KBM-7 (cell line): ENCODE measurements at regions not wholly inside any gene's neighbourhood (a gene's known extent, or its start where the extent isn't known, plus 50 kb on each side); places are given as distances from the start of the nearest gene placed in this dataset.

Source experiments
- DNase-seq: peaks from one replicate; pipeline ENCODE4 v3.0.0-alpha.2; 2015
- in situ Hi-C: fragments of 300-500 bp; cut with MboI; formaldehyde crosslinking; loops from 2 replicates; pipeline ENCODE4 v1.14.3; 2020; ENCODE audit warnings: low sequenced_read_pairs, low pct_unique_long_range_greater_than_20kb, mixed read lengths

DNA sequence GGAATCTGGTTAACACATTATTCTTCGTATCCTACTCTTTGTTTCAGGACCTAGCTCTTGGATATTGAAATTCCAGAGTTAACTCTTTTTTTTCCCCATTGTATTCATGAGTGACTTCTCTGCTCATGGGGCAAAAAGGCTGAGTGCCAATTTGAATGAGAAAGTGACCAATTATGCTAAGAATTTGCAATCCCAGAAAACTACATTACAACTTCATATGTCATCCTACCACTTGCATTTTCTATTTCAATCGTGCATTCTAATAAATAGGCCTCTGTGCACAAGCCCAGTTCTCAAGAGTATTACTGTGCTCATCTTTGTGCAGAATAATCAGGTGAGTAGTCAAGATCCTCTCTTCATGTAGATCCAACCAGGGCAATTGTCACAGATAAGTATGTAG is 537.8 kb downstream of the OTOL1 start:
- in situ Hi-C loops, result no loop called here

DNA sequence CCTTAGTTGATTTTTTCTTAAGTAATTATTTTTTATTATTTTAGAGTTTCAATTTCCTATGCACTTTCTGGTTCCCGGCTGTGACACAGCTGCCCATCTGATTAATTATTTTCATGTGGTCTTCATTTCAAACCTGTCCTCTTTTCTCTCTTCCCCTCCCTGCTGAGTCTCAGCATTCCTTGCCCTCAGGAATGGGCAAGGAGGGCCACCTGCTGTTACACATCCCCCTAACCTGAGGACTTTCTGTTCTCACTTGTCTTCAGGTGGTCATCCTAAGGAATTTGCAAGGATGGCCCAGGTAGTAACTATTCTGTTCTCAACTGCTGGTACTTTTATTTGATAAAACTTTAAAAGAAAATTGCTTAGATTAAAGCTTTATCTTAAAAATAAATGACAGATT is 545.0 kb downstream of the OTOL1 start:
- in situ Hi-C loops, result no loop called here
- DNase-seq, result no peak

More for the DNA sequence above, 537.8 kb downstream of the OTOL1 start:
- DNase-seq, result no peak

DNA sequence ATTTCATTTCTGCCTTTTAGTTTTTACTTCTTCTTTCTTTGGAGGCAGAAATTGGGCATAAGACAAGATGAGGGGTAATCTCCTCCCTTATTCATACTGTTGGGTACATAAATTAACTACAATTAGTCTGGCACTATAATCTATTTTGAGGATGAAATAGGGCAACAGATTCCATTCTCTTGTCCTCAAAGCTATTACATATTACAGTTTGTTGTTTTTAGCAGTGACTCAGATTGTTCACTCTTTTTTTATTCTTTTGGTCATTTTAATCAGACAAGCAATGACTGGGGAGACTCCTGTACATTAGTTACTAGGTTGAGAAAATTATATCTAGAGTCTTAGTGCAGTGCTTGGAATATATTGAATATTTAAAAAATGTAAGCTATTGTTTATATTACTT is 556.0 kb downstream of the OTOL1 start:
- DNase-seq, result no peak
- in situ Hi-C loops, result no loop called here

DNA sequence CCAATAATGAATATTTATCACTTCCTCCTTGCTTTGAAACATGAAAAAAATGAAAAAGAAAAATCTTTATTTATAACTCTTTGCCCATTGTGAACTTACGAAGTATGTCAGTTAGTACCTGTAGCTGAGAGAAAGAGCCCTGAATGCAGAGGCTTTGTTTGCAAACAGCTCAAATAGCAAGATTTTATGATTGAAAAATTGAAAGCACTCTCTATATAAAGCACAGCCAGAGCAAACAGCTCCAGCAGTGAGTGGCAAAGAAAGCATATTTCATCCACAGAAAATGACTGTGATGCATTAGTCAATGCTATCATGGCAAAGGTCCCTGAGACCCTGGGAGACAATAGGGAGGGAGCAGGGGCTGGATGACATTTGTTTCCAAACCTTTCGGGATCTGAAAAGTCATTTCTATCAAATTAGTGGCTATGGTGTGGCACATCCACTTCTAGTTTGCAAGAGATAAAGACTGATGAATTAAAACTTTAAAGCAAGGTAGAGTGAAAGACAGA is 576.1 kb downstream of the OTOL1 start:
- in situ Hi-C loops, result no loop called here
- no peak for DNase-seq

GRCh38 chr3:162073422-162073975 is 576.9 kb downstream of the OTOL1 start:
- no peak for DNase-seq
- in situ Hi-C loops, result no loop called here

DNA sequence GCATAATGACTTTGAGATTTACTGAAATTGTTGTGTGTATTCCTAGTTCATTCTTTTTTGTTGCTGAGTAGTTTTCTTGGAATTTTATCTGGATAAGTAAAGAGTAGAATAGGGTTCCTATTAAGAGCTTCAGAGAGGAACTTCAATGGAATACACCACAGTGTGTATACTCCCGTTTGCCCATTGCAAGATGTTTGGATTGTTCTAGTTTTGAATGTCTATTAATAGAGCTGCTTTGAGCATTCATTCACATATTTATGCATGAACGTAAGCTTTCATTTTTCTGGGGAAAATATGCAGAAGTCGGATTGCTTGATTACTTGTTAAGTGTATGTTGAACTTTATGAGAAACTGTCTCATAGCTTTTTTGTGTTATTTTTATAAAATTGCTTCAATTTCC is 580.5 kb downstream of the OTOL1 start:
- in situ Hi-C loops, result no loop called here
- no peak for DNase-seq

DNA sequence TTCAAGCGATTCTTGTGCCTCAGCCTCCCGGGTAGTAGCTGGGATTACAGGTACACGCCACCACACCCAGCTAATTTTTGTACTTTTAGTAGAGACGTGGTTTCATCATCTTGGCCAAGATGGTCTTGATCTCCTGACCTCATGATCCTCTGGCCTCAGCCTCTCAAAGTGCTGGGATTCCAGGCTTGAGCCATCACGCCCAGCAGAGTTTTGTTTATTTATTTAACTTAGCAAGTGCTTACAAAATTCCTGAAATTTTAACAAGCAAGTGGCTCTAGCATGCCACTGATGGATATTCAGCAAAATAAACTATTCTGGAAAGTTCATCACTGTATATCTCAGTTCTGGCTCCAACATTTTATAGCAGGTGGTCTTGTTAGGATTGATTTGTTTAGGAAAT is 585.9 kb downstream of the OTOL1 start:
- DNase-seq, result no peak
- in situ Hi-C loops, result no loop called here

DNA sequence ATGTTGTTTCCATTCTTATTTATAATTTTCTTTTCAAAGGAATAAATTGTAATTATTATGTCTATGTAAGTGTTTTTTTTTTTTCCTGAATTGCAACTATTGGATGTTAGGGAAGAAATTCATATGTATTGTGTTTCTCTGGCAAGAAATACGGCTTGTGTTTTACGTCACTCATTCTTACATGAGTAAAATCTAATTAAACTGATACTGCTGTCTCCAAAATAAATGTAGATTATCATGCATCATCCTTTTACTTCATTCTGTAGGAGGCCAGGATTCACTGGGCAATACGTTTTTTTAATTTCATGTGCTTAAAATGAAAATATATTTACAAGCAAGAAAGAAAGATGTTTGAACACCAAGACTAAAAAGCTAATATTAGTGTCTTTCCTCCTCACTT is 590.8 kb downstream of the OTOL1 start:
- no peak for DNase-seq
- in situ Hi-C loops, result no loop called here

DNA sequence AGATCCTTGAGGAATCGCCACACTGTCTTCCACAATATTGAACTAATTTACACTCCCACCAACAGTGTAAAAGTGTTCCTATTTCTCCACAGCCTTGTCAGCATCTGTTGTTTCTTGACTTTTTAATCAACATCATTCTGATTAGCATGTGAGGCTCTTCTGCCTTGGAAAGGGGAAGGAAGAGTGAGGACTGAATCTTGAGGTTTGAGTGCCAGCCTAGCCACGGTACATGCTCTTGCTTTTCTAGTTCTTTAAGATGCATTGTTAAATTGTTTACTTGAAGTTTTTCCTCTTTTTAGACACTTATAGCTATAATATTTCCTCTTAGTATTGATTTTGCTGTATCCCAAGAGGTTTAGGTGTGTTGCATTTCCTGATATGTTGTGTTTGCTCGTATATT is 596.1 kb downstream of the OTOL1 start:
- in situ Hi-C loops, result no loop called here
- DNase-seq, result peak; percentile 71

DNA sequence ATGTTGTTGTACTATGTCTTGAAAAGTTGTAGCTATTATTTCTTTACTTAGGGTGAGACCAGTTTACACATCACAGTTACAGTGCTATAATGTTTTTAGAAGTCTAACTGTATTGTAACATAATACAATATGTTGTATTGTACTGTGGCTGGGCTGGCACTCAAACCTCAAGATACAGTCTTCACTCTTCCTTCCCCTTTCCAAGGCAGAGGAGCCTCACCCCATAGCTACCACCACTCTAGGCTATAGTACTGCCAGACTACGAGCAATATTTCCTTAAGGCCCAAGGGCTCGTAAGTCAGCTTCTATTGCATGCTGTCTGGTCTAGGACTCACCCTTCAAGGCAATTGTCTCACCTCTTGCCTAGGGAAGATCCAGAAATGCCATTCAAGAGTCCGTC is 597.7 kb downstream of the OTOL1 start:
- peak; percentile 69 for DNase-seq
- in situ Hi-C loops, result no loop called here

DNA sequence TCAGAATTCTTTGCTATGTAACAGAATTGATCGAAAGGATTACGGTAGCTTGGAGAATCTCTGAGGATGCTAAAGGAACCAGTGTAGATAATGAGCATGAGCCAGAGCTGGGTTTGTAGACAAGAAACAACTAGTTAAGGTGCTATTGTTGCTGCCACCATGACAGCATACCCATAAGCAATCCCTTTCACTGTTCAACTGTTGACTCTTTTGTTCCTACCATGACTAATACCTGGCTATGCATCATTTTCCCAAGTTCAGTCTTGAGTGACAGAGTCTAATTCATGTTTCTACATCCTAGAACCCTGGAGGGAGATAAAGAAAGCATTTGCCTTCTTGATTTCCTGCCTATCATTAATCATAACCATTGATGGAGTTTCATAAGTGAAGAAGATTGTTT is 600.3 kb downstream of the OTOL1 start:
- no peak for DNase-seq
- in situ Hi-C loops, result no loop called here

DNA sequence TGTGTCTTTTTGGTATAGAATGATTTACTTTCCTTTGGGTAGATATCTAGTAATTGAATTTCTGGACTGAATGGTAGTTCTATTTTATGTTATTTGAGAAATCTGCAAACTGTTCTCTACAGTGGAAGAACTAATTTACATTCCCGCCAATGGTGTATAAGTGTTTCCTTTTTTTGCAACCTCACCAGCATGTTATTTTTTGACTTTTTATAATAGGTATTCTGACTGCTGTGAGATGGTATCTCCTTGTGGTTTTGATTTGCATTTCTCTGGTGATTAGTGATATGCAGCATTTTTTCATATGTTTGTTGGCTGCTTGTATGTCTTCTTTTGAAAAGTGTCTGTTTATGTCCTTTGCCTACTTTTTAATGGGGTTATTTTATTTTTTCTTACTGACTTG is 607.2 kb downstream of the OTOL1 start:
- peak; percentile 62 for DNase-seq
- in situ Hi-C loops, result no loop called here

DNA sequence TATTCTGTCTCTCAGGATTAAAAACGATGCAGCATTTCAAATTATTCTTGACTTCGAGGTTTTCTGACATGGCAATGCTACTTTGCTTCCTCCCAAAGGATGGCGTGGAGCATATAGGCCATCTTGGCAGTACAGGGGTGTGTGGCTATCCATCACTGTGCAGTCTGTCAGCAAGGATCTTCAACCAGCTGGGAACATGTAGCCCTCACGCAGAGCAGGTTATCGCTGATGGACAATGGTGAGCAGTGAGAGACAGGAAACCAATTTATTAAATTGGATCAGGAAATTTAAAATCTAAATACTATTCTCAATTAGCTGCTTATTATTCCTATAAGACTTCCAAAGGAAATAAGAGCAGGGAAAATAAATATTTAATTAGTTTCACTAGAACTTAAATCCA is 615.3 kb downstream of the OTOL1 start:
- no peak for DNase-seq
- in situ Hi-C loops, result no loop called here

DNA sequence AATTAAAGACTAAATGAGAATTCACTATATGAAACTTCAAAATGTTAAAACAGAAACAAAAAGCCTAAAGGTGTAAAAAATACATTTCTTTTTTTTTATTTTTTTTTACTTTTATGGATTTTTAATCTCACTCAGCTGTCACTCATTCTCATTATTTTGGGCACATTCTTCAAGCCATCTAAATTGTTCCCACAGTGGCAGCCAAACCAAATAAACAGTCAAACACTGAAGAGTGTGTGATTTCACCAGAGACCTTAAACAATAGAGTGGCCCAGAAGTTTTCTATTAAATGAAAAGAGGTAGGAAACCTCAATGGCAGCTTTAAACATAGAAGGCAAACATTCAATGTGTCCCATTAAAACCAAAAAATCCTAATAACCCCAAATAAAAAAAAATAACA is 616.1 kb downstream of the OTOL1 start:
- DNase-seq, result no peak
- in situ Hi-C loops, result no loop called here

DNA sequence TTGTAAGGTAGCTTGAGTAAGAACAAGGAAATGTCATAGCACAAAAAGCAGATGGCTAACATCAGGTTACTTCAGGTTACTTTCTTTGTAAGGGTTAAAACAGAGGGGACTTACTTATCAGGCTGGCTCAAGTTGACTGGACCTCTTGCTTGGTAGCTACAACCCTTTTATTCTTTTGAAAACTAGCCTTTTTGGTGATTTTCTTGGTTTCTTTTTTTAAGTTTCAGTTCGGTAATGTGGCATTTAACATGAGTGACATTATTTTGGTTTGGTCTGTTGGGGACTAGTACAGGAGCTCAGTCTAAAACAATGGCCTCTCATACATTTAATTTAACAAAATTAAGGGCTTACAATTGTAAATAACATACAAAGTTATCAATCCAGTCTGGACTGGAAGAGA is 621.4 kb downstream of the OTOL1 start:
- DNase-seq, result no peak
- in situ Hi-C loops, result no loop called here

GRCh38 chr3:162119651-162120050 is 623.0 kb downstream of the OTOL1 start:
- in situ Hi-C loops, result no loop called here
- DNase-seq, result no peak

DNA sequence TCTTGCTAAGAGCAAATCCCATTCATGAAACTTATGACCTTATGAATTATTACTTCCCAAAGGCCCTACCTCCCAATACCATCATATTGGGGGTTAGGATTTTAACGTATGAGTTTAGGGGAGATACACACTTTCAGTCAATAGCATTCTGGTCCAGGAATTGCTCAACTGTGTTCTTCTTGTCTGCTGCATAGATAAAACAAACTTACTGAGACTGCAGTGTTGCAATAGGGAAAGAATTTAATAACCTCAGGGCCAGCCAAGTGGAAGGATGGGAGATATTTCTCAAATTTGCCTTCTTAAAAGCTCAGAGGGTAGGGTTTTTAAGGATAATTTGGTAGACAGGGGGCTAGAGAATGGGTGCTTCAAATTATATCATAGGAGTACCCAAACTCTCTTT is 625.8 kb downstream of the OTOL1 start:
- DNase-seq, result no peak
- in situ Hi-C loops, result no loop called here

DNA sequence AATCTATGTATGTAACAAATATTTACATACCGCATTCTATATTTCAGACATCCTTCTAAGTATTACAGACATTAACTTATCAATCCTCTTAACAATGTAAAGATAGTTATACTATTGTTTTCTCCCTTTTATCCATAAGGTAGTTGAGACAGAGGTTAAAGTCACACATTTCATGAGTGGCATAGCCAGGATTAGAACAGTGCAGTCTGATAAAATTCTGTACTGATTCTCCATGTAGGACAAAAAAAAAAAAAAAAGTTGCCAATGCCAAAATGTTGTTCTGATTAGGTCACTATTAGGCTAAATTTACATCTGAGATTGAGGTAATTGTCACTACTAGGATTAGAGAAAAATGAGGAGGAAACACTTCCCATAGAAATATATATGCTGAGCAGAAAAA is 629.2 kb downstream of the OTOL1 start:
- no peak for DNase-seq
- in situ Hi-C loops, result no loop called here

DNA sequence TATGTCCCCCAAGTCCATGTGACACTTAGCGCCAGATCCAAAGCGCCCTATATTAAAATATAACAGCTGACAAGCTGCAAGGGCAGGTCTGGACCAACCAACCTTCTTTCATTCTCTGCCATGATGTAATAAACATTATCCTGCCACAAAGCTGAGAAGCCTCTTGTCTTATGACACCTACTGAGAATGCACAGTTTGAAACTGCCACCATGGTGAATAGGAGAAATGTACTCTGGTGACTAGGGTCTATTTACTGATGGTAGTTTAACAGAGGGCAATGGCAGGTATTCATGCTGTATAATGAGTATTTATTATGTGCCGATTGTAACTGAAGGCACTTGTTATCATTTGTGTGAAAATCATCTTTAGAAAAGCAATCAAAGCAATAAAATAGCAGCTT is 634.0 kb downstream of the OTOL1 start:
- DNase-seq, result no peak
- in situ Hi-C loops, result no loop called here

GRCh38 chr3:162132981-162133380 is 636.4 kb downstream of the OTOL1 start:
- in situ Hi-C loops, result no loop called here
- DNase-seq, result no peak

DNA sequence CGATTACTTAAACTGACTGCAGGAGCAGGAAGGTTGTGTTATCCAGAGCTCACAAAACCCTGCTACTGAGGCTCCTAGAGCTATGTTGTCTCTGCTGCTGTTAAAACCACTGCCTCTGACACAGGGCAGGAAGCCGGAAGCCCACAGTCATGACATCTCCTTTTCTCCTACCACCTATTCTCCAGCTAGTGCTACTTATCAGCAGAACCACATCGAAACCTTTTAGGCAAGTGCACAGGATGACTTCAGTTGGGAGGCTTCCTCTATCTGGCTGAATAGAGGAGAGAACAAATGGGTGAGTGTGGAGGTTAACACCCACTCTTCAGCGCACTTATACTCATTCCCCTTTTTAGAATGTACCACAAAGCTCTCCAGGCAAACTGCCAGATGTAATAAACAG is 638.0 kb downstream of the OTOL1 start:
- in situ Hi-C loops, result no loop called here
- DNase-seq, result peak; percentile 99

- in situ Hi-C loops, result no loop called here
- DNase-seq, result no peak
These were observed 639.5 kb downstream of the OTOL1 start for GRCh38 chr3:162136136-162136535.
